ENCODE measurements at regions not wholly inside any gene's neighbourhood (a gene's known extent, or its start where the extent isn't known, plus 50 kb on each side); places are given as distances from the start of the nearest gene placed in this dataset.

- Histone ChIP-seq H3K79me2 (ENCODE audit: insufficient read depth) (no peaks in the 10 kb centered on the region), H3K27ac (ENCODE audit: low read depth in 2 of 2, low read length in 1 of 2) (no peak overlapping the region), H3F3A (replicated peaks; ENCODE audit: insufficient read depth) (no peaks in the 10 kb centered on the region), H3K4me2 (no peak overlapping the region), H3K9me3 (no peaks in the 10 kb centered on the region), H4K20me1 (ENCODE audit: insufficient read depth) (no peaks in the 10 kb centered on the region), H3K4me1 (ENCODE audit: control insufficient read depth in 1 of 2, insufficient read depth in 2 of 2, low read depth in 1 of 2, low read length in 1 of 2) (peaks cover 0 to 2% of the 10 kb centered on the region in 2 experiments; a peak in 1 of 4 replicates), H3K9ac (no peak overlapping the region), H3K4me3 (ENCODE audit: low read depth in 2 of 2, low read length in 1 of 2) (no peak overlapping the region), H3K36me3 (replicated peaks in 1 of 2; ENCODE audit: control insufficient read depth in 1 of 2, insufficient read depth in 2 of 2, low read length in 1 of 2) (no peaks in the 10 kb centered on the region), H3K9me2 (no peaks in the 10 kb centered on the region), H2AFZ (ENCODE audit: low read depth) (no peak overlapping the region), H3K27me3 (ENCODE audit: insufficient read depth) (peaks cover 10% of the 10 kb centered on the region; the same call in 1 of the 2 replicates)
- 59% methylated on average over 6 of the region's 6 CpGs for WGBS (ENCODE audit: low lambda C conversion rate)
- ChIA-PET CTCF (interaction anchor here (1.9 to 23.2 kb wide), 2 partner anchors 27 to 368 kb away, joined by 8 to 174 read pairs; no protein-coding TSS in a partner anchor), POLR2A (no interaction called here)
- TF ChIP-seq REST (IDR thresholded peaks at IDR 0.05; ENCODE audit: low read depth, low read length), result no peak
- TF ChIP-seq FOSL2 (IDR thresholded peaks at IDR 0.05; ENCODE audit: borderline replicate concordance, low read depth), result no peak
- TF ChIP-seq PBX3 (IDR thresholded peaks at IDR 0.05), result no peak
- TF ChIP-seq EZH2phosphoT487 (IDR thresholded peaks at IDR 0.05; ENCODE audit: borderline replicate concordance, low read depth), result no peak
- no peak for TF ChIP-seq IRF3 (IDR thresholded peaks at IDR 0.05; ENCODE audit: low read depth, low read length)
- TF ChIP-seq MXI1 (IDR thresholded peaks at IDR 0.05; ENCODE audit: low read depth, low read length), result no peak
- TF ChIP-seq TCF12 (IDR thresholded peaks at IDR 0.05), result no peak
- no peak for TF ChIP-seq GABPA (IDR thresholded peaks at IDR 0.05; ENCODE audit: low read depth)
- no peak for TF ChIP-seq FOXM1 (IDR thresholded peaks at IDR 0.05; ENCODE audit: low read depth)
- TF ChIP-seq ELF1 (IDR thresholded peaks at IDR 0.05), result no peak
- TF ChIP-seq RFX5 (IDR thresholded peaks at IDR 0.05; ENCODE audit: low read length), result no peak
- no peak for DNase-seq
These were observed 103.9 kb upstream of the SLC6A11 start for GRCh38 chr3:10712121-10712520.

GRCh38 chr3:10713656-10714055 lies 102.4 kb upstream of the SLC6A11 start:
- no peaks in the 10 kb centered on the region for H3K9me2 ChIP-seq
- no peaks in the 10 kb centered on the region for H3K36me3 ChIP-seq (replicated peaks in 1 of 2; ENCODE audit: control insufficient read depth in 1 of 2, insufficient read depth in 2 of 2, low read length in 1 of 2)
- ChIA-PET CTCF (interaction anchor here (1.1 to 23.2 kb wide), 3 partner anchors 26 to 369 kb away, joined by 3 to 174 read pairs (median 8); no protein-coding TSS in a partner anchor), POLR2A (no interaction called here)
- H3K4me2 ChIP-seq, result no peak overlapping the region
- no peaks in the 10 kb centered on the region for H3K79me2 ChIP-seq (ENCODE audit: insufficient read depth)
- no peak overlapping the region for H3K4me3 ChIP-seq (ENCODE audit: low read depth in 2 of 2, low read length in 1 of 2)
- H3K27ac ChIP-seq (ENCODE audit: low read depth in 2 of 2, low read length in 1 of 2), result no peak overlapping the region
- peaks cover 2% of the 10 kb centered on the region; the same call in 1 of the 2 replicates for H3K27me3 ChIP-seq (ENCODE audit: insufficient read depth)
- H3K9me3 ChIP-seq, result no peaks in the 10 kb centered on the region
- 4% methylated on average over 5 of the region's 6 CpGs for WGBS (ENCODE audit: low lambda C conversion rate)
- H3F3A ChIP-seq (replicated peaks; ENCODE audit: insufficient read depth), result no peaks in the 10 kb centered on the region
- no peak for DNase-seq
- H4K20me1 ChIP-seq (ENCODE audit: insufficient read depth), result no peaks in the 10 kb centered on the region
- no peak overlapping the region for H2AFZ ChIP-seq (ENCODE audit: low read depth)
- H3K9ac ChIP-seq, result no peak overlapping the region
- H3K4me1 ChIP-seq (ENCODE audit: control insufficient read depth in 1 of 2, insufficient read depth in 2 of 2, low read depth in 1 of 2, low read length in 1 of 2), result no peaks in the 10 kb centered on the region
- TF ChIP-seq MXI1 (IDR thresholded peaks at IDR 0.05; ENCODE audit: low read depth, low read length) (no peak), YY1 (IDR thresholded peaks at IDR 0.05; ENCODE audit: low read depth) (no peak), IRF3 (IDR thresholded peaks at IDR 0.05; ENCODE audit: low read depth, low read length) (no peak), PBX3 (IDR thresholded peaks at IDR 0.05) (no peak), TAF1 (IDR thresholded peaks at IDR 0.05; ENCODE audit: borderline replicate concordance, low read depth, low read length) (no peak), EP300 (IDR thresholded peaks at IDR 0.05; ENCODE audit: borderline replicate concordance in 1 of 2, low read depth in 1 of 2, low read length in 1 of 2) (no peak), ELF1 (IDR thresholded peaks at IDR 0.05) (no peak), EZH2phosphoT487 (IDR thresholded peaks at IDR 0.05; ENCODE audit: borderline replicate concordance, low read depth) (no peak), USF1 (IDR thresholded peaks at IDR 0.05; ENCODE audit: borderline replicate concordance, low read depth) (no peak)
